Subcutaneous abdominal adipose tissue (tissue), 5 donors: ENCODE measurements at regions not wholly inside any gene's neighbourhood (a gene's known extent, or its start where the extent isn't known, plus 50 kb on each side); places are given as distances from the start of the nearest gene placed in this dataset.

Experiments used
- H3K27ac ChIP-seq: one replicate; pipeline ENCODE4 v1.7.0; 2013; ENCODE audit warnings: low read depth, mild to moderate bottlenecking, inconsistent platforms, low read length, moderate library complexity
- H3K27me3 ChIP-seq, 5 donors: one replicate each; pipeline ENCODE4 v1.7.0; 2013; ENCODE audit warnings: low read length in 5 of 5, inconsistent platforms in 1 of 5; ENCODE audit not compliant: control insufficient read depth in 5 of 5, insufficient read depth in 4 of 5
- H3K36me3 ChIP-seq, 5 donors: one replicate each; pipeline ENCODE4 v1.7.0; 2013; ENCODE audit warnings: low read length in 5 of 5; ENCODE audit not compliant: control insufficient read depth in 5 of 5, insufficient read depth in 5 of 5
- H3K4me1 ChIP-seq, 5 donors: one replicate each; pipeline ENCODE4 v1.7.0; 2013; ENCODE audit warnings: low read length in 5 of 5, mild to moderate bottlenecking in 3 of 5, moderate library complexity in 1 of 5; ENCODE audit not compliant: control insufficient read depth in 5 of 5, insufficient read depth in 5 of 5
- H3K4me3 ChIP-seq, 5 donors: one replicate each; pipeline ENCODE4 v1.7.0; 2013; ENCODE audit warnings: low read length in 5 of 5, low read depth in 1 of 5
- H3K9ac ChIP-seq, 5 donors: one replicate each; pipeline ENCODE4 v1.7.0; 2013; ENCODE audit warnings: low read length in 5 of 5, mild to moderate bottlenecking in 4 of 5, moderate library complexity in 3 of 5
- H3K9me3 ChIP-seq, 5 donors: one replicate each; pipeline ENCODE4 v1.7.0; 2013; ENCODE audit warnings: low read length in 5 of 5; ENCODE audit not compliant: control insufficient read depth in 5 of 5
- donor health status: healthy.
- donor health status: healthy.
- donor health status: healthy.
- donor health status: healthy.
- donor health status: healthy.

DNA sequence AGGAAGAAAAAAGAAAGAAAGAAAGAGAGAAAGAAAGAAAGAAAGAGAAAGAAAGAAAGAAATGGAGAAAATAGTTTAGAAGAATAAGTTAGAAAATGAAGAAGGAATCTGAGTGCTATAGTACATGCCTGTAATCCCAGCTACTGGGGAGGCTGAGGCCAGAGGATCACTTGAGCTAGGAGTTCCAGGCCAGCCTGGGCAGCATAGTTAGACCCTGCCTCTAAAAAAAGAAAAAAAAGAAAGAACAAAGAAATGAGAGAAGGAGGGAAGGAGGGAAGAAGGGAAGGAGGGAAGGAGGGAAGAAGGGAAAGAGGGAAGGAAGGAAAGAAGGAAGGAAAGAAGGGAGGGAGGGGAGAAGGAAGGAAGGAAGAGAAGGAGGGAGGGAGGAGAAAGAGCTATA is 1339.8 kb downstream of the OLFM4 start:
- Histone ChIP-seq H3K4me3 (no peak overlapping the region), H3K27ac (no peak overlapping the region), H3K4me1 (peaks cover 0 to 7% (median 2%) of the 10 kb centered on the region in 5 donors), H3K9me3 (no peaks in the 10 kb centered on the region), H3K27me3 (no peaks in the 10 kb centered on the region), H3K9ac (no peak overlapping the region), H3K36me3 (no peaks in the 10 kb centered on the region)

GRCh38 chr13:54373211-54373610 is 1344.6 kb downstream of the OLFM4 start:
- no peaks in the 10 kb centered on the region for H3K9me3 ChIP-seq
- no peaks in the 10 kb centered on the region for H3K36me3 ChIP-seq
- H3K27ac ChIP-seq, result no peak overlapping the region
- H3K4me1 ChIP-seq, result peaks cover 0 to 20% (median 7%) of the 10 kb centered on the region in 5 donors
- H3K27me3 ChIP-seq, result no peaks in the 10 kb centered on the region
- H3K9ac ChIP-seq, result no peak overlapping the region
- H3K4me3 ChIP-seq, result no peak overlapping the region

DNA sequence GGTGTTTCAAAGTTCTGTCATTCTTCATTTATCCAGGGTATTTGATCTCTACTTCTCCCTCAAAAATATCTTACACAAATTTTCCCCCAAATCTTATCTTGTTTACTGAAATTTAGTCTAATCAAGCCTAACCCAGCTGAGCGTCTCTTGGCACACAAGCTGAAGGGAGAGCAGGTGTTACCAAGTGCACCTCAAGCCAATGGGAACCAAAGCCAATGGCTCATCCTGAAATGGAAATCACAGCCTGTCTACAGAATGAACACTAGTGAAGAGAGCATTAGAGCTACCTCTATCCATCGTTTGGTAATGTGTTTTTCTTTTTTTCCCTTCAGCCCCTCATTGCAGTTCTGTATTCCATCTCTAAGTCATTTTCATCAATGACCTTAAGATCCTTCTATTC is 1350.8 kb downstream of the OLFM4 start:
- Histone ChIP-seq H3K9me3 (no peaks in the 10 kb centered on the region), H3K4me3 (no peak overlapping the region), H3K9ac (no peak overlapping the region), H3K36me3 (no peaks in the 10 kb centered on the region), H3K27me3 (no peaks in the 10 kb centered on the region), H3K4me1 (peaks cover 0 to 21% (median 5%) of the 10 kb centered on the region in 5 donors), H3K27ac (no peak overlapping the region)

GRCh38 chr13:54383604-54384003 is 1355.0 kb downstream of the OLFM4 start:
- H3K36me3 ChIP-seq, result no peaks in the 10 kb centered on the region
- H3K27ac ChIP-seq, result no peak overlapping the region
- H3K9ac ChIP-seq, result no peak overlapping the region
- no peaks in the 10 kb centered on the region for H3K9me3 ChIP-seq
- H3K4me3 ChIP-seq, result no peak overlapping the region
- H3K4me1 ChIP-seq, result peaks cover 0 to 14% (median 0%) of the 10 kb centered on the region in 5 donors
- H3K27me3 ChIP-seq, result no peaks in the 10 kb centered on the region

DNA sequence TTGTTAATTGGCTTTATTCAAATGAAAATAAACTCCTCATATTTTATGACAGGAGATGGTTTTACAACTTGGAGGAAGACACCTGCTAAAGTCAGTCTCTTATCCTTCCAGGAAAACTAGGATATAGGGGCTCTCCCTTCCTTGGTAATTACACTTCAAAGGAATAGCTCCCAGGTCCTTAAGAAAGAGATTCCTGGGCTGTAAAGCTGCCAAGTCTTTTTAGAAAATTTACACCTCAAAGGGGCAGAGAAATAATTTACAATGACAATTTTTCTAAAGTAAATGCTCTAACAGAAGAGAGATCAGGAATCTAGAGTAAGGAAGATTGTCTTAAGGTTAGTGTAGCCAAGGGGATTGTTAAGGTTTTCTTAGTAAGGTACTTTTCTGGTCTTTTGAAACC is 1359.0 kb downstream of the OLFM4 start:
- H3K36me3 ChIP-seq, result no peaks in the 10 kb centered on the region
- no peak overlapping the region for H3K27ac ChIP-seq
- H3K4me3 ChIP-seq, result no peak overlapping the region
- no peak overlapping the region for H3K9ac ChIP-seq
- H3K27me3 ChIP-seq, result no peaks in the 10 kb centered on the region
- peaks cover 0 to 5% (median 0%) of the 10 kb centered on the region in 5 donors for H3K4me1 ChIP-seq
- no peaks in the 10 kb centered on the region for H3K9me3 ChIP-seq

- H3K27me3 ChIP-seq, result no peaks in the 10 kb centered on the region
Measured at GRCh38 chr13:54390841-54391240, 1362.2 kb downstream of the OLFM4 start.

DNA sequence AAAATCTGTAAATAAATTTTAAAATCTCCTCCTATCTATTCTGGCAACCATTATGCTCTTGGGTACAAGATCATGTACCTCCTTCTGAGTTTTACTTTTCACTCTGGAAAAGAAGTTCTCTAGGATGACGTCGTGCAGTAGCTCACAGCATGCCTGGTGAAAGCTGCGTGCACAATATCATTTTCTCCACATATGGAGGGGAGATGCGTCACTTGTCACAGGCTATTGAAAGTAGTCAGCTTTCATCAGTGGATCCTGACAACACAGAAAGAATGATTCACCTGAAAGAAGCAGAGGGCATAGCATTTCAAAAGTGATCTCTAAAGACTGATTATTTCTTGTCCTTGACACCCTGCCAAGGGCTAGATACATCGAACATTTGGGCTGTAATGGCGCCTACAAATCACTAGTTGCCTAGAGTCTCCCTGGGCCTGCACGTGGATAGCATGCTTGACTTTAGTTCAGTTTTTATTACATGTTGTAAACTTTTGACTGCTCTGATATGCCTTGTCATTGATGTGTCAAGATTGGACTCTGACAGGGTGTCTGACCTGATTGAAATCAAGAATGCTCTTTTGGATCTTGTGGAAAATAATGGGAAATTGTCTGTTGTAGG is 1365.6 kb downstream of the OLFM4 start:
- Histone ChIP-seq H3K4me3 (no peak overlapping the region), H3K4me1 (peaks cover 0 to 2% (median 0%) of the 10 kb centered on the region in 5 donors), H3K9me3 (no peaks in the 10 kb centered on the region), H3K36me3 (no peaks in the 10 kb centered on the region), H3K9ac (no peak overlapping the region), H3K27me3 (no peaks in the 10 kb centered on the region), H3K27ac (no peak overlapping the region)

More at GRCh38 chr13:54390841-54391240, 1362.2 kb downstream of the OLFM4 start:
- no peak overlapping the region for H3K9ac ChIP-seq
- no peaks in the 10 kb centered on the region for H3K36me3 ChIP-seq
- no peak overlapping the region for H3K4me3 ChIP-seq
- no peaks in the 10 kb centered on the region for H3K4me1 ChIP-seq
- no peak overlapping the region for H3K27ac ChIP-seq
- H3K9me3 ChIP-seq, result no peaks in the 10 kb centered on the region

- Histone ChIP-seq H3K4me3 (no peak overlapping the region), H3K27ac (no peak overlapping the region), H3K9me3 (no peaks in the 10 kb centered on the region), H3K36me3 (no peaks in the 10 kb centered on the region), H3K9ac (no peak overlapping the region), H3K27me3 (no peaks in the 10 kb centered on the region), H3K4me1 (peaks cover 0 to 2% (median 0%) of the 10 kb centered on the region in 5 donors)
Measured at GRCh38 chr13:54394908-54395307, 1366.3 kb downstream of the OLFM4 start.

DNA sequence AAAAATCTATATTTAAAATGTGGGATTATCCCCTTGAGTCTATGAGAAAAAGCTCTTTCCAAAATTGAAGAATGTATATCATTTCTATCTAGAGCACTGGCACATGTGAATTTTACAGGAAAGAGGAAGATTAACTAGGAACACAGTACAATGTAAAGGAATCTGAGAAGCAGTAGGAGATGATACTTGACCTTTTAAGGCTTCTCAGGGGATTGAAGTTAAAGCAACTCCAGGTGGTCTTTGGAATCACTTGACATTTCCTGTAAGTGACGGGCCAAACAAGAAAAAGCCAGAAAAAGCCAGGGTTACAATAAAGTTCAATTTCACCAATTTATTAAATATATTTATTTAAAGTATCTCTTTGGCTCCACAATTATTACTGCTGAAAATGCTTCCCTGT is 1373.9 kb downstream of the OLFM4 start:
- Histone ChIP-seq H3K9me3 (peaks cover 0 to 2% (median 0%) of the 10 kb centered on the region in 5 donors), H3K4me3 (no peak overlapping the region), H3K27ac (no peak overlapping the region), H3K4me1 (peaks cover 0 to under 1% (median 0%) of the 10 kb centered on the region in 5 donors), H3K36me3 (no peaks in the 10 kb centered on the region), H3K27me3 (no peaks in the 10 kb centered on the region), H3K9ac (no peak overlapping the region)

GRCh38 chr13:54415753-54416366 is 1387.2 kb downstream of the OLFM4 start:
- H3K27ac ChIP-seq, result no peak overlapping the region
- no peaks in the 10 kb centered on the region for H3K4me1 ChIP-seq
- no peaks in the 10 kb centered on the region for H3K27me3 ChIP-seq
- no peaks in the 10 kb centered on the region for H3K36me3 ChIP-seq
- H3K9ac ChIP-seq, result no peak overlapping the region
- peaks cover 0 to 7% (median 0%) of the 10 kb centered on the region in 5 donors for H3K9me3 ChIP-seq
- H3K4me3 ChIP-seq, result no peak overlapping the region
